CD4-positive, alpha-beta T cell treated with Interleukin-1 beta for 1 hour (primary cell): ENCODE measurements at regions not wholly inside any gene's neighbourhood (a gene's known extent, or its start where the extent isn't known, plus 50 kb on each side); places are given as distances from the start of the nearest gene placed in this dataset.

Experiments used
- DNase-seq, 2 donors: peaks; one replicate each; pipeline ENCODE4 v3.0.0-alpha.2; 2020 to 2022

DNA sequence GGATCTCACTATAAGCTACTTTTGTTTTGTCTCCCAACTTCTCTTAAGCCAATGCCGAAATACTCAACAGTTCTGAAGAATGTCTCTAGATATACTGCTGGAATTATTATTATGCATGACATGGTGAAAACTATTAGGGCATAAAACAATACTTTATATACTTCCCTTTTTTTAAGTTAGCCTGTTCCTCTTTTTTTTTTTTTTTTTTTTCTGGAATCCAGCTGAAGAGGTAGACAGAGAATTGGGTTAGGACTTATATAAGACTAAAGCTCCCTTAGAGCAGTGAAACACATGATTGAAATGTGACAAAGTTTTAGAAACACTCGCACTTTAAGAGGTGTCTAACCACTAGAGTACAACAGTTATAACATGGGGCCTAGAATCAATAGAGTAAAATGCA lies 850.9 kb upstream of the PCDH9 start:
- DNase-seq, result no peak

DNA sequence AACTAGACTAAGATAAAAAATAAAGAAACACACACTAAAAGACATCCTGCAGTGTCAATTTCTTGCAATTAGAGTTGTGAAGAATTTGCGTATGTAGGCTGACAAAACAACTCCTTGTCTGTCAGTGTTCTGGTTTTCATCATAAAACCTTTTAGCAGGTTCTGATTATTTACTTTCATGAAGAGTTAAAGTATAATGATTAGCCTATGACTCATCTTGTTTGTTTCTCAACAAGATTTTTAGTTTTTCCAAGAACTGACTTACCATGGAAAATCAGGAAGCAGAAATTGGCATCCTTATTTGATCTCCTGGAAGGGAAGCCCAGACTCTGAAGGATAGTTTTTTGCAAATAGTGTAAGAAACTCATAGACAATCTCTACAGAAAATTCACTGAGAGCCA lies 848.7 kb upstream of the PCDH9 start:
- DNase-seq, result no peak

DNA sequence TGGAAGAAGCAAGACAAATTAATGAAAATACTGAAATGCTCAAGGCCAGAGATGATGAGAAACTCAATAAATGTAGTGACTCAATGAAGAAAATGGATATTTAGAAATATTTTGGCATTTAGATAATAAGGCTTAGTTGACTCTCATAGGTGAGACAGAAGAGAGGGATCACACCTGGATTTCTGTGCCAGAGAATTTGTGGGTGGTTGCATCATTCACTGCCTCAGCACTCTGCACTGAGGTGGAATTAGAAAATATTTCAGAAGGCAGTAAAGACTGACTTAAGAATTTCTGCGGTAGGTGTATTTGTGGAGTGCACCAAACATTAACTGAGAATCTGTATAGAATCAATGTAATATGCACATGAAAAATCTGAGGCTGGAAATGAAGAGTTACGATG lies 848.3 kb upstream of the PCDH9 start:
- DNase-seq, result no peak

DNA sequence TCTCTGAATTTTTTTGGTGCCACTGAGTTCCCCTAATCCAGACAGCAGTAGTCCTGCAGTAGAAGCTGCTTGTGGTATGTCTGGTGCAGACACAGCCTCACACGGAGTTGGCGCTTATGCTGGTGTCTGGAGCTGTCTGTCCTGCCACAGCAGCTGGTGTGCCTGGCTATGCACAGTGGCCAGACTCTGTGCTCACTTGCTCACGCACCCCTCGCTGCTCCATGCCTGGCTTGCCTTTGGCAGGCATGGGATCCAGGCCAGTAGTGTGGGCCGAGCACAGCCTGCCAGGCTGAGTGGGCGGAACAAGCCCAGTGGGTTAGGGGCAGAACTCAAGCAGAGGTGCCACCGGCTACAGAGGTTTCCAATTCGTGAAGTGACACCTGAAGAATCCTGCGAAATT lies 845.9 kb upstream of the PCDH9 start:
- DNase-seq, result no peak

DNA sequence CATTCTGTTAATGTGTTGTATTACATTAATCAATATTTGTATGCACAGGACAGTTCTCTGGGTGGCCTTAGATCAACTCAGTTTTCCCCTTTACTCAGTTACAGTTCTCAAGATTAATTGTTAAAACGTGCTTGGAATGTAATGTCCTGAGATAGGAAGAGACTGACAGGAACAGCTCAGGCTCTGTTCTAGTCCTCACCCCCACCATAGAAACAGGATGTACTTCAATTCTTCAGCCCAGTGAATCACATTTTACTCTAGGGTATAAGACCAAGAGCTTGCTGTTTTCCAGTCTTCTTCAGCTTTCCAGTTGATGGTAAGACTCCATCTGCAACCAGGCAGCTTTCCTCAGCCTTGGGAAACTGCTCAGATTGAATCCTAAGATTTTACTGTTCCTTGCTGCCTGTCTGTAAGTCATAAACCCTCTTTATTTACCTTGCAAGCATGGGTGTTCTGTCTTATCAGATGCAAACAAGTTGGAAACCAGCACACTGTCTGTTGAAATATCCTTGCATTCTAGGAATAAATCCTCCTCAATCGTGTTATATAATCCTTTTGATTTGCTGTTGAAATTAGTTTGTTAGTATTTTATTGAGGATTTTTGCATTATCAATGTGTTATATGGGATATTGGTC lies 836.9 kb upstream of the PCDH9 start:
- no peak for DNase-seq

DNA sequence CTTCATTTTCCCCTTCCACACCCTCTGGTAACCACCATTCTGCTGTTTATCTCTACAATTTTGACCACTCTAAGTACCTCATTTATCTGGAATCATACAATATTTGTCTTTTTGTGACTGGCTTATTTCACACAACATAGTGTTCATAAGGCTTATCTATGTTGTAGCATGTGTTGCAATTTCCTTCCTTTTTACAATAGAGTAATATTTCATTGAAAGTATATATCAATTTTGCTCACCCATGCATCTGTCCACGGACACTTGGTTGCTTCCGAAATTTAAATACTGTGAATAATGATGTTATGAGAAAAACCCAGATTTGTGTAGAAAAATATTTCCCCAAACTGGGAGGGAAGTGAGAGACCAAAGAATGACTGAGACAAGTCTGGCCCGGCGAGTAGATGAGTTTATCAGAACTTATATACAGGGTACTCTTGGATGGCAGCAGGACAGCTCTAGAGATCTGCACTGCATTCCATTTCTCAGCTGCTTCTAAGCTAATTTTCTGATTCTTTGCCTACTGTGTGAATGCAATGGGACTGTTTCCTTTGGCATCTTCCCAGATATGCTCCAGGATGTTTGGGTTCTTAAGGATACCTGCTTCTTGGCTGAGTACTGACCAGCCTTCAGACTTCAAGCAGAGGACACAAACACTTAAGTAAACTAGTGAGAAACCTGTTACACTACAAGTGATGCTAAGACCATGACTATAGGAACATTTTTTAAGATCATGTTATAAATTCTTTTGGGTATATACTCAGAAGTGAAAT lies 834.0 kb upstream of the PCDH9 start:
- no peak for DNase-seq

DNA sequence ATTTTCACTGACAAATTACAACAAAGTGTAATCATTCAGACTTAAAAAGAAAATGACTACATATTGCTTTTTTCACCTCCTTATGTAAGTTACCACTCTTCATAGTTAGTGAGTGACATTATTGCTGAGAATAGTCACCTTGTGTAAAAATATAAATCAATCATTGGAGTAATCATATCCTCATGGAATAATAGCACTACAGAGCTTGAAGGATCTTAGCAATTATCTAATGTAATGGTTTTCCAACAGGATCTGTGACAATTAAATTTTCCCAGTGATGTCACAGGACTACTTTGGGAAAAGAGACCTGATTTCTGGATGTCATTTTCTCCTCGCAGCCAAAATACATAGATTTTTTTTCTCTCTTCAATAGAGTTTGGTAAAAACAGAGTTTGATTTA lies 833.0 kb upstream of the PCDH9 start:
- DNase-seq, result no peak

DNA sequence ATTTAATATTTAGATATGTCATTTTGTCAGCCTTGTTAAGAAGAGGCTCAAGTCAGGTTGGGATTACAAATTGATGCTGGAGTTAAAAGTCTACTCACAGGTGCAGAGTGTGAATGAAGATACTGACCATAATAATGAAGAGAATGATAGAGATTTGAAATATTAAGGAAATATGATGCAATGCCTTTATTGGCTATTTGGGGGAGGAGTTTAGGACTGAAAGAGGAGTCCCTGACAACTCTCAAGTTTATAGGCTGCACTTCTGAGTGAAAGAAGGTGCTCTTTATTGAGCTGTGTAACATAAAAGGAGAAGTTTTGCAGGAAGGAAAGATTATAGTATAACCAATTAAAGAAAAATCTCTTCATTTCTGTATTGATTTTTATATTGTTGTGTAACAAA lies 827.7 kb upstream of the PCDH9 start:
- DNase-seq, result no peak

DNA sequence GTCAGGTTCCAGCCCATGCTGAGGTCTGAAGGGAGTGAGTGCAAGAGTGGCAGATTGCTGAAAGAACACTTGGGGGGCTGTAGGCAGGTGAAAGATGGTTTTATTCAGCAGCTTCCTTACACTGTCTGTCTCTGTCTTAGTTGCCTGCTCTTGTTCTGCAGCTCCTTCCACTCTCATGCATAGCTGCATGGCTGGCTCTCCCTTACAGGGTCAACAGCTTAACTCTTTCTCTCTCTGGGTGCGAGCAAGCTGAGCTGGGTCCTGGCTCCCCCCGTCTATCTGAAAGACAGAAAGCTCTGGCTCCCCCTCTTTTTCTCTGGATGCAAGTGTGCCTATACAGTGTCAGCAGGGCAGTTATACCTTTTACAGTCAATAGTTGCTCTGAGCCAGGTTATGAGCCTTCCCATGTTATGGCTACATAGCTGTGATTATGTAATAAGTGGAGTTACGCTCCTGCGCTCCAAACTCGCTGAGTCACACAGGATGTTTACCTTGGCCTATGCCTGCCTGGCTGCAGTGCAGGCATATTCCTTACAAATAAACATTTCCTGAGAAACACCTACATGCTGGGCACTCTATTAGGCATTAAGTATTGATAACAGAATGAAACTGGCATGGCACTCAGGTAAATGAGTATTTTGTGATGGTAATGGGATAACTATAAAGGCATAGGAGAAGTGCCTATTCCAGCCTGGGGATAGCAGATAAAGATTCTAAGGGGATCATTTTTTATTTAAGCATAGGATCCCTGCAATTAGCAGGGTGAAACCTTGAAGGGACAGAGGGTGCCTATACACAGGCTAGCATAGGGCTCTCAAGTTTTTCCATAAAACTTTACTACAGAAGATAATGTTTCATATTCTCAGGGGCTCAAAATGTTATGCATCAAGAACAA lies 826.9 kb upstream of the PCDH9 start:
- DNase-seq, result no peak

DNA sequence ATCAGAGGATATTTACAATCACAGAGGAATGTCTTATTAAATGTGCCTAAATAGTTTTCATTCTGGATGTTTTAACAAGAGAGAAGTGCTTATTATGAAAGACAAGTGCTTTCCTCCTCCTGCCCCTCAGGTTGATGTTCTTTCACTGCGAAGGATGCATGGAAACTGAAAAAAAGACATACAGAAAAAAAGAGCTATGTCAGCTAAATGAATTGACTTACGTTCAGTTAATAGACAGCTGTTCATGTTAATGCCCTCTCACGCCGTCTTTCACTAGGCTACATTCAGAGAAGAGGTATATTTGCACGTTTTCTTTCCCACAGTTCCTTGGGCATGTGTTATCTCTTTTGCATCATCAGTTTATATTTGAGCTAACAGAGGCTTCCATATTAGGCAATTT lies 821.8 kb upstream of the PCDH9 start:
- no peak for DNase-seq

DNA sequence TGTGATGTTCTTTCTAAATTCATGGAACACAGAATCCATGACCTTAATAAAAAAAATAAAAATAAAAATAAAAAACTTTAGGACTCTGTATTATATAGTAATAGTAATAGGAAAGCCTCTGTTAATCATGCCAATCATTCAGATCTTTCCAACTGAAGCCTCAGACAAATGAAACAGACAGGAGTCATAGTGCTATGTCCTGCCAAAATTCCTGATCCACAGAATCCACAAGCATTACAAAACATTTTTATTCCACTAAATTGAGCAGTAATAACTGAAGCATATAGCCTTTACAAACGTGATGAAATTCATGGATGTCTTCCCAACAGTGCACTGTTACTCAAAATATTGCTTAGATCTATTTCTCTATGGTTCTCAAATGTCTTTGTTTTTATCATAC lies 820.6 kb upstream of the PCDH9 start:
- DNase-seq, result no peak

DNA sequence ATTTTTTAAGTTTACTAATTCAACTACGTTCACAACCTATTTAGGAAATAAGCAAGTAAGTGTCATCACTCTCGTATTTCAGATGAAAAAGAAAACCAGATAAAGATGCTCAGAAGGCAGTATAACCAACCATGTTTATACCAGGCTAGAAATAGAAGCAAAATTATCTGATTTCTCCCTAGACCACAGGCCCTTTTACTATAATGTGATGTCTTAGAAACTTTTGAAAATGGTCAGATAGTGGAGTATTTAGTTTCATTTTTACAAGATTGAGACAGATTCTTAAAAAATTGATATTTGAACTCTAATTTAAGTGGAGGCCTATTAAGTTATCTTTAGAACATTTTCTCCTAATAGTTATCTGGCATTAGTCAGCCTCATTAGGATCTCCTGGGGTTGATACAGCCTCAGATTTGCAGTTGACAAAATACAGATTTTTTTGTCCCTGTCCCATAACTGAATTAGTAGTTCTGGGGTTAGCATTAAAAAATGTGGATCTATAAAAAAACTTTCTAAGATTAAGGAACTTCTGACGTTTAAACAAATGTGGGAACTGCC lies 818.7 kb upstream of the PCDH9 start:
- DNase-seq, result no peak

DNA sequence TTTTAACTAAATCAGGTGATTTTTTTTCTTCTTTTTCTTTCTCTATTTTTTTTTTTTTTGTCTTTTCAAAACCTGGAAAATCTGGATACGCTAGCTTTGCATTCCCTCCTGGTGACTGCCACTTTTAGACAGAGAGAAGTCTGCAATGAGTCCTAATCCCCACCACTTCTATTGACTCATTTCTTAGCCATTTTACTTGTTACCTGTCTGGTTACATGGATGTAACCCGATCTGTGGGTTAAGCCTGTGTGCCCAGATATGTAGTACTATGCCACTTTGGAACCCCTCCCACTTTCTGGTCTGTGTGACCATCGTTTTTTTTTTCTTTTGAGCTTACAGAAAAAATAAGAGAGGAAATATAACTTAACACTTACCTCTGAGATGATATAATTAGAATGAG lies 817.8 kb upstream of the PCDH9 start:
- no peak for DNase-seq

DNA sequence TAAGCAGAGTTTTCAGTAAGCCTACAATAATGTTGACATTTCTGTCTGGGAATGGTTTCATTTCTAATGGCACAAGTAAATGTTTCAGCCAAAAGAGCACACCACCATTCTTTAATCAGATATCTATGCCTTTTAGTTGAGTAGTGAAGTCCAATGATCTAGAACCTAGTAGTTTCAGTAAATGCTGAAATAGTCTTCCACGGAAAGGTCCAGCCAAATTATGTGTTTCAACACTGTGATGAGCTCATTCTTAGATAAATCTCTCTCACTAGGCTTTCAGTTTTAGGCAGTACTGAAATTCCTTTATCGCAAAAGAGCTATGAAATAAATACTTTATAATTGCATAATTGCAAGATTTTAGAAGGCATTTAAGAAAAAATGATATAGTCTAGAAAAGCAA lies 816.8 kb upstream of the PCDH9 start:
- no peak for DNase-seq

DNA sequence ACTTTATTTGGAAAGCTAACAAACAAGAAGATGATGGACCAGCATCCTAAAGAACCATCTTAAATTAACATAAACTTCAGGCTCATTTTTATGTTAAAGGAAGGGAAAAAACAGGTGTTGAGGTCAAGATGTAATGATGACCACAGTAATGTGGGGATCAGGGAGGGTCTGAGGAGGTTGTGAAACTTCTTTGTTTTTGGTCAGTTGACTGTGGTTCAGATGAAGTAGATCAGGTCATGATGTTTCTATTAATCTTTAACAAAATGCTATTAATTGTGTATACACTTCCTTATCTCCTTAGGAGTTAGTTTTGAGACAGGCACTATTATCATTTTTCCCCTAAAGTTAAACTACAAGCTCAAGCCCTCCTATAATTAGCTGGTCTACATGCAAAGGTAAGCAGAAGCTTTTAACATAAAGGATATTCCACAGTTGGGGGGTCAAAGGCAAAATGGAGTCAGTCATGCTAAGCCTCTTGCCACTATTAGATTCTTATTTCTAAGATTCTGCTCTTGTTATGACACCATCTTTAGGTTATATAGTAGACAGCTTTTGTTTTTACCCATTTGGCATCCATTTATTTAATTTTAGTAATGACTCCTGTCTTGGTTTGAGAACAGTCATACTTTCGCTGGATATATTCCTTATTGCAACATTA lies 800.1 kb upstream of the PCDH9 start:
- DNase-seq, result no peak

DNA sequence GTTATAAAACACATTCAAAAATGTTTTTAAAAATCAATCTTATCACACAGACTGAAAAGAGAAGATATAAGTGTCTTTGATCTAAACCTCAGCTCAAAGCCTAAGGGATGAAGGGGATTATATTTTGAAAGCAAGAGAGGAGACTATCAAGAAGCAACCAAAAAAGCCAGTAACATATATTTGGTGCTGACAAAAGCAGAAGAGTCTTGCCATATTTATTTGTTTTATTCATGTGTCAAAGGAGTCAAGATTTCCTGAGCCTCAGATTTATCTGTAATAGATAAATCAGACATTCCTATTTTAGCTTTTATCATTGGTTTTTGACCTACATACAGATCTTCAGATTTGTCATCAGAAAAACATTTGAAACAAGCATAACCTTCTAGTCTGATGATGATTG lies 798.6 kb upstream of the PCDH9 start:
- DNase-seq, result no peak

DNA sequence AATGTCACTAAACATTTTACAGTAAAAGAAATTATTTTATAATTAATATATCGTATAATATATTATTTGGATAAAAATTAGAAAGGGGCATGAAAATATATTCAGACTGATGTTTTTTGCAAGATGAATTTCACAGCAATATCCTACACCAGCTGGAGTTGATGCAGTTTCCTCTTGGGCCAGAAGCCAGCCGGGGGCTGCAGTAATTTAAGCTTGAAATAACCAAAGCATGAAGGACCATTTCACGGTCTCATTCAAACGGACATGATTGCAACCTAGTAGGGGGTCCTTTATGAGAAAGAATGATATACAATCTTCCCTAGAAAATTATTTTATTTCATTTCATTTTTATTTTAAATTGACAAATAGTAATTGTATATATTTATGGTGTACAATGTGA lies 797.2 kb upstream of the PCDH9 start:
- no peak for DNase-seq

DNA sequence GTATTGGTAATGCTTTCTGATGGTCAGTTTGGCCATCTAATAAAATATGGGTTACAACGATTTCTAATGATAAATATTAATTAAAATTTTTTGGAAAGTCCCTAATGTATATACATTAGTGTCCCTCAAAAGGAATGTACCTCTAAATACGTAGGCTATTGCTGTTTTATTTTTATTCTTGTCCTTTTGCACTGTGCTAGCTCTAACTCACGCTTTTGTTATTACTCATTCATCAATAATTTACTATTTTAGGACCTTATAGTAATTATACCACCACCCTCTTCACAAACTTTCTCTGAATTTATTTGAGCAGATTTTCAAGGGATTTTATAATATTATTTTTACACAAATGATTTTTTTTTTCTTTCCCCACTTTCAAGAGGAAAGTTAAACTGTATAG lies 795.9 kb upstream of the PCDH9 start:
- DNase-seq, result no peak

DNA sequence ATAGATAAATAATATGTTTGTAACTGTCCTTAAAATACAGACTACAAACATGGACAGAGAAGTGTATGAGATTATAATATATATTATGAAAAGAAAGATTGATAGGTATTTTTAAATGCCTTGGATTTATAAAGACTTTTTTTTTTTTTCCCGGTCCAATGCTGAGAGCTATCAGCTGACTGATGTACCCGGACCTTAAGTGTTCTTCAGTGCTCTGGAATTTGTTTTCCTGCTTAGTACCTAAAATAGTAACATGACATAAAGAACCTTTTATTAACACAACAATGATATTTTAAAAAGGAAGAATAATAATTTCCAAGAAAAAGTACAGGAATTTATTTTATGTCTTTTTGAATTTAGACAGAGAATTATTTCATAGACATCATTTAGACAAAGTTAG lies 795.5 kb upstream of the PCDH9 start:
- no peak for DNase-seq

DNA sequence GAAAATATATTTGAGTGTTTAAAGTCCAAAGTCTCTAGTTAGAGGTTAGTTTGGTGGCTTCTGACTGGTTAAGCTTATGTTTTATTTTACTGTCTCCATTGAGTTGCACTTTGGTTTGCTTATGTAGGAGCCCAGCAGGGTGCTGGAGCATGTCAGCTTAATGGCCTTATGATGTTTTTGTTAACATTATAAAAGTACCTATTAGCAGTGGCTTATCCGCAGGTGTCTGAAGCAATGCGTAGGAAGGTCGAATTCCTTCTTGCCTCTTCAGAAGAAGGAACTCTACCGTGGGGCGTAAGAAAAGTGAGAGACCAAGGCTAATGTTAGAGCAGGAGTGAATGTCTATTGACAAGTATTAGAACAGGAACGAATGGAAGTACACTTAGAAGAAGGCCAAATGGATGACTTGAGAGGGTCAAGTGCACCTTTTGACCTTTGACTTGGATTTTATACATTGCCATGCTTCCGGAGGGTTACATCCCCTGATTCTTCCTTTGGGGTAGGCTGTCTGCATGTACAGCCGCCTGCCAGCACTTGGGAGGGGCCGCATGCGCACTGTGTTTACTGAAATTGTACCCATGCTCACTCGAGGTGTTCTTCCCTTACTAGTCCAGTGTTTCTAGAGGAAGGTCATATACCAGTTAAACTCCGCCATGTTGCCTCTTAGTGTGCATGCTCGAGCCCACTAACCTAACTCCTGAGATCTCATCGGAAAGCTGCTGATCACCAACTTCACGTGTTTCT lies 793.9 kb upstream of the PCDH9 start:
- no peak for DNase-seq

DNA sequence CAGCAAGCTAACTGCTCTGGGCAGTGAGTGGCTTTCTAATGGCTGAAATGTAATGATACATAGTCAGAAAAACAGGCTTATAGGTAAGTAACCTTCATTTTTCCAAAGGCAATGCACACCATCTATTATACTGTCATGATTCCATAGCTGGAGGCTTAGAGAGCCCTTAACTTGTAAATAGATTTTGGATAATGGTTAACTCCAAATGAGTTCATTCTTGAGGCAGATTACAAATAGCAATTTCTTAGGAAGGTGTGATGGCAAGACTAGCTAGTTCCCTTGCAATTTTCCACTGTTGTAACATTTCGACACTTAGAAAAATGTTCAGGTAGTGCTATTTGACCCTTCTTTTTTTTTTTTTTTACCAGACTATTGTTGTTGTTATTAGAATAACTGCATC lies 789.8 kb upstream of the PCDH9 start:
- DNase-seq, result no peak

DNA sequence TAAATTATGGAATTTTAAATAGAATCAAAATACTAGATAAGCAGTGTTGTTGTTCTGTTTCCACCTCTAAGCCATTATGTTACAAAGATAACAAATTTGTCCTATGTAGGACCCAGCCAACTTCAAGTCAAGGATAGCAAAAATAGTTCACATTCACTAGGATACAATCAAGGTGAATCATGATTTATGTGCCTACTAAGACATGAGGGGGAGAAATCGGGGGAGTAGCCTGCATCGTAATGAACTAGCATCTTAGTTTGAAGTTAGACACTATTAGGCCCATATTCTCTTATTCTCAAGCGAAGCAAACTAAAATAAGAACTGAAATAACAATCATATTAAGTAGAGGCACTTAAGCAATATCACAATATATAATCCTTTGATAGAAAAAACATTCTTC lies 779.4 kb upstream of the PCDH9 start:
- no peak for DNase-seq
